OCI-LY1 (cell line): ENCODE measurements at regions not wholly inside any gene's neighbourhood (a gene's known extent, or its start where the extent isn't known, plus 50 kb on each side); places are given as distances from the start of the nearest gene placed in this dataset.

Experiments used
- H2AFZ ChIP-seq: fragments of 200-600 bp; sonication (generic), shearing (Covaris generic); 2 replicates; pipeline ENCODE4 v1.6.0; 2014; ENCODE audit warnings: antibody characterized with exemption, mild to moderate bottlenecking, low read length
- H3F3A ChIP-seq: fragments of 200-600 bp; sonication (generic), shearing (Covaris generic); 2 replicates; pipeline ENCODE4 v1.6.0; 2014; ENCODE audit warnings: mild to moderate bottlenecking, antibody characterized with exemption, low read length, moderate library complexity; ENCODE audit not compliant: insufficient read depth
- H3K27ac ChIP-seq: fragments of 200-600 bp; sonication (generic); 2 replicates; pipeline ENCODE4 v1.5.1; 2014; ENCODE audit warnings: low read length, mixed run types, mild to moderate bottlenecking, low read depth; ENCODE audit not compliant: poor library complexity, severe bottlenecking
- H3K27me3 ChIP-seq: fragments of 200-600 bp; sonication (generic); 2 replicates; pipeline ENCODE4 v1.6.0; 2014; ENCODE audit warnings: antibody characterized with exemption, mild to moderate bottlenecking, low read length, moderate library complexity; ENCODE audit not compliant: insufficient read depth
- H3K36me3 ChIP-seq: fragments of 200-600 bp; sonication (generic); 2 replicates; pipeline ENCODE4 v1.6.1; 2014; ENCODE audit warnings: mild to moderate bottlenecking, antibody characterized with exemption, low read length, moderate library complexity, mixed read lengths; ENCODE audit not compliant: insufficient read depth
- H3K4me1 ChIP-seq: fragments of 200-600 bp; sonication (generic); 2 replicates; pipeline ENCODE4 v1.5.1; 2014; ENCODE audit warnings: mild to moderate bottlenecking, low read length, moderate library complexity; ENCODE audit not compliant: insufficient read depth, severe bottlenecking
- H3K4me2 ChIP-seq: fragments of 200-600 bp; sonication (generic), shearing (Covaris generic); 2 replicates; pipeline ENCODE4 v1.6.1; 2014; ENCODE audit warnings: low read length
- H3K4me3 ChIP-seq: fragments of 200-600 bp; sonication (generic); 2 replicates; pipeline ENCODE4 v1.5.1; 2014; ENCODE audit warnings: low read length, low read depth, mild to moderate bottlenecking, mixed read lengths; ENCODE audit not compliant: poor library complexity, severe bottlenecking
- H3K79me2 ChIP-seq: fragments of 200-600 bp; shearing (Covaris generic); 2 replicates; pipeline ENCODE4 v1.6.1; 2016; ENCODE audit warnings: mixed run types, low read length, mixed read lengths; ENCODE audit not compliant: insufficient read depth
- H3K9ac ChIP-seq: fragments of 200-600 bp; sonication (generic), shearing (Covaris generic); 2 replicates; pipeline ENCODE4 v1.6.1; 2014; ENCODE audit warnings: mild to moderate bottlenecking, low read length, mixed read lengths
- H3K9me2 ChIP-seq: fragments of 200-600 bp; sonication (generic), shearing (Covaris generic); 2 replicates; pipeline ENCODE4 v1.6.1; 2014; ENCODE audit warnings: low read depth, mild to moderate bottlenecking, low read length, mixed read lengths
- H3K9me3 ChIP-seq: fragments of 200-600 bp; shearing (Covaris generic); 2 replicates; pipeline ENCODE4 v1.6.1; 2014; ENCODE audit warnings: low read length, mixed read lengths
- H4K20me1 ChIP-seq: fragments of 200-600 bp; sonication (generic), shearing (Covaris generic); 2 replicates; pipeline ENCODE4 v1.6.0; 2016; ENCODE audit warnings: mild to moderate bottlenecking, low read length; ENCODE audit not compliant: insufficient read depth
- EZH2 ChIP-seq: fragments of 200-600 bp; sonication (generic), shearing (Covaris generic); IDR thresholded peaks from 2 replicates; pipeline ENCODE4 v1.8.0; 2017; ENCODE audit warnings: borderline replicate concordance, mixed run types, mild to moderate bottlenecking, antibody characterized with exemption, low read length, moderate library complexity, mixed read lengths
- TF ChIP-seq, protein P1 (sequence below): fragments of 200-600 bp; sonication (generic), shearing (Covaris generic); IDR thresholded peaks from 2 replicates; pipeline ENCODE4 v1.5.1; 2017; ENCODE audit warnings: mild to moderate bottlenecking, antibody characterized with exemption, low read length, moderate library complexity, mixed read lengths

DNA sequence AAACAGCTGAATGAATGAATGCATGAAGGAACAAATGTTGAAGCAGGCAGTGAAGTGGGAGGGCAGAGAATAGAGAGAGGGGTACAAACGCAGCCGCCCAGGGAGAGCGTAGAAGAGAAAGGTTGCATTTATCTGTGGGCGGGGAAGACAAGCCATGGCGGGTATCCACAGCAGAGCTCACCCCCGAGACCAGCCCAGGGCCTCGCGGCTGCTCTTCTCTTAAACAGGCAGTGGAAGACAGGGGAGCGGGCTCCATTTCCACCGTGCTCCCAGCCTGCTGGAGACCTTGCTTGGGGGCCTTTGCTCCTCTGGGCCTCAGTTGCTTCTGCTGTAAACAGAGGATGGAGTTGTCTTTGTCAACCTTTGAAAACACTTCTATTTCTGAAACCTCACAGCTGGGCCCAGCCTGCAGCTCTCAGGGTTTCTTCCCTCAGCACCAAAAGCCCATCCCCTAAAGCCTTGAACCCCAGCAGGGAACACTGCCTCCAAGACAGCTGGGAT, 259.5 kb downstream of the UACA start:
- Histone ChIP-seq H3K4me2 (no peak overlapping the region), H3K9ac (no peak overlapping the region), H3K36me3 (no peaks in the 10 kb centered on the region), H3K9me3 (no peaks in the 10 kb centered on the region), H3K27me3 (no peaks in the 10 kb centered on the region), H3K79me2 (no peaks in the 10 kb centered on the region), H3F3A (no peaks in the 10 kb centered on the region), H3K4me3 (no peak overlapping the region), H4K20me1 (no peaks in the 10 kb centered on the region), H3K9me2 (no peaks in the 10 kb centered on the region), H3K27ac (no peak overlapping the region), H3K4me1 (peaks cover 15% of the 10 kb centered on the region), H2AFZ (no peak overlapping the region)
- no peak for TF ChIP-seq EZH2
- TF ChIP-seq, protein P1, sequence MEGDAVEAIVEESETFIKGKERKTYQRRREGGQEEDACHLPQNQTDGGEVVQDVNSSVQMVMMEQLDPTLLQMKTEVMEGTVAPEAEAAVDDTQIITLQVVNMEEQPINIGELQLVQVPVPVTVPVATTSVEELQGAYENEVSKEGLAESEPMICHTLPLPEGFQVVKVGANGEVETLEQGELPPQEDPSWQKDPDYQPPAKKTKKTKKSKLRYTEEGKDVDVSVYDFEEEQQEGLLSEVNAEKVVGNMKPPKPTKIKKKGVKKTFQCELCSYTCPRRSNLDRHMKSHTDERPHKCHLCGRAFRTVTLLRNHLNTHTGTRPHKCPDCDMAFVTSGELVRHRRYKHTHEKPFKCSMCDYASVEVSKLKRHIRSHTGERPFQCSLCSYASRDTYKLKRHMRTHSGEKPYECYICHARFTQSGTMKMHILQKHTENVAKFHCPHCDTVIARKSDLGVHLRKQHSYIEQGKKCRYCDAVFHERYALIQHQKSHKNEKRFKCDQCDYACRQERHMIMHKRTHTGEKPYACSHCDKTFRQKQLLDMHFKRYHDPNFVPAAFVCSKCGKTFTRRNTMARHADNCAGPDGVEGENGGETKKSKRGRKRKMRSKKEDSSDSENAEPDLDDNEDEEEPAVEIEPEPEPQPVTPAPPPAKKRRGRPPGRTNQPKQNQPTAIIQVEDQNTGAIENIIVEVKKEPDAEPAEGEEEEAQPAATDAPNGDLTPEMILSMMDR = no peak

DNA sequence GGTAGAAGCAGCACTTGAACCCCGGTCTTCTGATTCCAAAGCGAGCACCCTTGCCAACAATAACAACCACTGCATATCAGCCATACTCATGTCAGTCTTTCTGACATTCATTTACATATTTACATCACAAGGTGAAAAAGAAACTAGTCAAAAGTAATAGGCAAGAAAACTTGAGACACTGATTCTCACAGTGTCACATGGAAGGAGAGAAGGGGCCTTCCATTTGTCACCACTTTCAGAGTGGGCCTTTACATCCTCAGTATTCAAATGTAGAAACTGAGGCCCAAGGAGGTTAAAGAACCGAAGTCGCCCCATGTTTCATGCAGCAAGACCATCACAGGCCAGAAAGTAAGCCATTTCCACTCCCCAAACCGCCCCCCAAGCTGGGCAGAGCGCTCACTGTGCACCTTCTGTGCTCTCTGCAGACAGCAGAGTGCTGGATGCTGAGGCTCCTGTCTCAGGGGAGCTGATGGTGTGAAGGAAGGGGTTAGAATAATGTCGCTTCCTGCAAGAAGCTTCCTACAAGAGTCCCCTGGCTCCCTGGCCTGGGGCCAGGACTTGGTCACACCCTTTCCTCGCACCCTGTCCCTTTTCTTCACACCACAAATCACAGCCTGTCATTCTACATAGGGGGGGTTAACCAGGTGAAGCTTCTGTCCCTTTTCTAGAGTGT, 260.1 kb downstream of the UACA start:
- H3K9me2 ChIP-seq = no peaks in the 10 kb centered on the region
- no peaks in the 10 kb centered on the region for H3K36me3 ChIP-seq
- no peaks in the 10 kb centered on the region for H3K79me2 ChIP-seq
- no peaks in the 10 kb centered on the region for H3K27me3 ChIP-seq
- H3F3A ChIP-seq = no peaks in the 10 kb centered on the region
- no peak overlapping the region for H3K27ac ChIP-seq
- H3K9ac ChIP-seq = no peak overlapping the region
- no peaks in the 10 kb centered on the region for H4K20me1 ChIP-seq
- H3K9me3 ChIP-seq = no peaks in the 10 kb centered on the region
- peaks cover 15% of the 10 kb centered on the region for H3K4me1 ChIP-seq
- H2AFZ ChIP-seq = no peak overlapping the region
- H3K4me2 ChIP-seq = no peak overlapping the region
- TF ChIP-seq, protein P1 = no peak
- no peak for TF ChIP-seq EZH2
- H3K4me3 ChIP-seq = no peak overlapping the region

DNA sequence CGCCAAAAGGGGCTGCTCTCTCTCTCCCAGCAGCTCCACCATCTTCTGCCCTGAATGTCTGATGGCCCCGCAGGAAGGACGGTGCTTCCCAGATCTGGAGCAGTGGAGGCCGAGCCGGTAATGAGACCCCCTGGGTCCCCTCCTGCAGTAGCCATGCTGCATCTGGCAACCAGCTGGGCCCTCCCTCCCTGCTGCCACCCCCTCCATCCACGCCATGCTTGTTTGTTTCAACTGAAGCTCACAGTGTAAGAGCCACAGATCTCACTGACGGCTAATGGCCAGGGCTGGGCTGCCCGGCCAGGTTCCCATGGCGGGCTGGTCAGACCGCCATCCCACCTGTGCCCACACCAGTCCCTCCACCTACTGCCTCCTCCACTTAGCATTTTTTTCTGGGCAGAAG, 260.8 kb downstream of the UACA start:
- H4K20me1 ChIP-seq = no peaks in the 10 kb centered on the region
- H3F3A ChIP-seq = no peaks in the 10 kb centered on the region
- peaks cover 15% of the 10 kb centered on the region for H3K4me1 ChIP-seq
- no peak overlapping the region for H2AFZ ChIP-seq
- H3K9me2 ChIP-seq = no peaks in the 10 kb centered on the region
- H3K36me3 ChIP-seq = no peaks in the 10 kb centered on the region
- no peak overlapping the region for H3K4me3 ChIP-seq
- H3K27me3 ChIP-seq = no peaks in the 10 kb centered on the region
- no peak for TF ChIP-seq EZH2
- TF ChIP-seq, protein P1 = no peak
- no peak overlapping the region for H3K4me2 ChIP-seq
- no peaks in the 10 kb centered on the region for H3K9me3 ChIP-seq
- no peaks in the 10 kb centered on the region for H3K79me2 ChIP-seq
- H3K9ac ChIP-seq = no peak overlapping the region
- H3K27ac ChIP-seq = no peak overlapping the region
